DOHH2 (cell line): ENCODE measurements at regions not wholly inside any gene's neighbourhood (a gene's known extent, or its start where the extent isn't known, plus 50 kb on each side); places are given as distances from the start of the nearest gene placed in this dataset.

Experiments
- CTCF ChIP-seq: fragments of 200-600 bp; sonication (generic); IDR thresholded peaks from one replicate; pipeline ENCODE4 v1.5.1; 2014; ENCODE audit warnings: antibody characterized with exemption, mild to moderate bottlenecking, low read depth, low read length; ENCODE audit not compliant: poor library complexity, severe bottlenecking
- EZH2phosphoT487 ChIP-seq: fragments of 200-600 bp; sonication (generic); IDR thresholded peaks from 2 replicates; pipeline ENCODE4 v1.6.1; 2017; ENCODE audit warnings: borderline replicate concordance, mild to moderate bottlenecking, antibody characterized with exemption, low read length, moderate library complexity, mixed read lengths

- TF ChIP-seq CTCF (no peak), EZH2phosphoT487 (no peak)
Measured at GRCh38 chr5:14090755-14091154, 52.4 kb upstream of the TRIO start.
